Loucy (cell line): ENCODE measurements at regions not wholly inside any gene's neighbourhood (a gene's known extent, or its start where the extent isn't known, plus 50 kb on each side); places are given as distances from the start of the nearest gene placed in this dataset.

Source experiments
- H2AFZ ChIP-seq: fragments of 200-600 bp; sonication (generic); 2 replicates; pipeline ENCODE4 v1.6.0; 2016; ENCODE audit warnings: antibody characterized with exemption, mild to moderate bottlenecking, low read length, moderate library complexity
- H3F3A ChIP-seq: fragments of 200-600 bp; 2 replicates; pipeline ENCODE4 v1.6.0; 2016; ENCODE audit warnings: antibody characterized with exemption, low read depth, mild to moderate bottlenecking
- H3K27me3 ChIP-seq: fragments of 200-600 bp; sonication (generic); 2 replicates; pipeline ENCODE4 v1.6.1; 2014; ENCODE audit warnings: low read length, mild to moderate bottlenecking; ENCODE audit not compliant: insufficient read depth, poor library complexity, severe bottlenecking
- H3K36me3 ChIP-seq: fragments of 200-600 bp; sonication (generic); 2 replicates; pipeline ENCODE4 v1.6.1; 2016; ENCODE audit warnings: low read length; ENCODE audit not compliant: insufficient read depth
- H3K4me1 ChIP-seq: fragments of 200-600 bp; sonication (generic); 2 replicates; pipeline ENCODE4 v1.5.1; 2014; ENCODE audit warnings: low read length, mild to moderate bottlenecking; ENCODE audit not compliant: insufficient read depth, poor library complexity, severe bottlenecking
- H3K4me2 ChIP-seq: fragments of 200-600 bp; sonication (generic); 2 replicates; pipeline ENCODE4 v1.6.0; 2014; ENCODE audit warnings: antibody characterized with exemption, low read length, low read depth, mild to moderate bottlenecking; ENCODE audit not compliant: poor library complexity, severe bottlenecking
- H3K4me3 ChIP-seq: fragments of 200-600 bp; sonication (generic); 2 replicates; pipeline ENCODE4 v1.5.1; 2014; ENCODE audit warnings: low read length, mild to moderate bottlenecking, mixed read lengths; ENCODE audit not compliant: poor library complexity, severe bottlenecking
- H3K79me2 ChIP-seq: fragments of 200-600 bp; sonication (generic); 2 replicates; pipeline ENCODE4 v1.6.1; 2014; ENCODE audit warnings: low read length; ENCODE audit not compliant: insufficient read depth
- H3K9ac ChIP-seq: fragments of 200-600 bp; sonication (generic); 2 replicates; pipeline ENCODE4 v1.6.0; 2014; ENCODE audit warnings: mild to moderate bottlenecking, low read depth, low read length, moderate library complexity; ENCODE audit not compliant: poor library complexity, severe bottlenecking
- H3K9me2 ChIP-seq: fragments of 200-600 bp; sonication (generic); replicated peaks from 2 replicates; pipeline ENCODE4 v1.6.1; 2016; ENCODE audit warnings: low read depth, low read length, mixed read lengths
- H3K9me3 ChIP-seq: fragments of 200-600 bp; sonication (generic); 2 replicates; pipeline ENCODE4 v1.6.1; 2014; ENCODE audit warnings: mild to moderate bottlenecking, antibody characterized with exemption, low read length, low read depth; ENCODE audit not compliant: insufficient read depth
- H4K20me1 ChIP-seq: fragments of 200-600 bp; sonication (generic); 2 replicates; pipeline ENCODE4 v1.6.0; 2014; ENCODE audit warnings: antibody characterized with exemption, low read length, mild to moderate bottlenecking; ENCODE audit not compliant: insufficient read depth, poor library complexity, severe bottlenecking
- EZH2phosphoT487 ChIP-seq: fragments of 200-600 bp; IDR thresholded peaks from 2 replicates; pipeline ENCODE4 v1.6.1; 2018; ENCODE audit warnings: antibody characterized with exemption, mild to moderate bottlenecking, moderate library complexity, borderline replicate concordance
- TF ChIP-seq, protein P1 (sequence below): fragments of 200-600 bp; sonication (generic); conservative IDR thresholded peaks from 2 replicates; pipeline ENCODE4 v1.5.1; 2014; ENCODE audit warnings: mild to moderate bottlenecking, antibody characterized with exemption, low read length

DNA sequence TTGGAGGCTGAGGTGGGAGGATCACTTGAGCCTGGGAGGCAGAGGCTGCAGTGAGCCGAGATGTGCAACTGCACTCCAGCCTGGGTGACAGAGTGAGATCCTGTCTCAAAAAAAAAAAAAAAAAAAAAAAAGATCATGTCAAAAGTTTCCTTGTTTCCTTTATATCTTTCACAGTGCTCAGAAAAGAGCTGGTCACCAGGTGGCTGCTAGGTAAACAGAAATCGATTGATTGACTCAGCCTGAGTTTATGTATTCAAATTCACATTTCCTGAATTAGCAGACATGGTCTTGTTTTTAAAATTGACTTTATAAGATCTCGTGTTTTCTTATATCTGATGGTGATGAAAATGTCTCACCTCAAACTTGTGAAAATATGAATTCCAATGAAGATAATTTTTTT is 261.8 kb upstream of the FANCL start:
- no peaks in the 10 kb centered on the region for H3K36me3 ChIP-seq
- H3K4me2 ChIP-seq, result no peak overlapping the region
- no peaks in the 10 kb centered on the region for H3K9me2 ChIP-seq
- no peaks in the 10 kb centered on the region for H3K79me2 ChIP-seq
- no peak overlapping the region for H3K9ac ChIP-seq
- no peaks in the 10 kb centered on the region for H3F3A ChIP-seq
- no peak for TF ChIP-seq EZH2phosphoT487
- TF ChIP-seq, protein P1, sequence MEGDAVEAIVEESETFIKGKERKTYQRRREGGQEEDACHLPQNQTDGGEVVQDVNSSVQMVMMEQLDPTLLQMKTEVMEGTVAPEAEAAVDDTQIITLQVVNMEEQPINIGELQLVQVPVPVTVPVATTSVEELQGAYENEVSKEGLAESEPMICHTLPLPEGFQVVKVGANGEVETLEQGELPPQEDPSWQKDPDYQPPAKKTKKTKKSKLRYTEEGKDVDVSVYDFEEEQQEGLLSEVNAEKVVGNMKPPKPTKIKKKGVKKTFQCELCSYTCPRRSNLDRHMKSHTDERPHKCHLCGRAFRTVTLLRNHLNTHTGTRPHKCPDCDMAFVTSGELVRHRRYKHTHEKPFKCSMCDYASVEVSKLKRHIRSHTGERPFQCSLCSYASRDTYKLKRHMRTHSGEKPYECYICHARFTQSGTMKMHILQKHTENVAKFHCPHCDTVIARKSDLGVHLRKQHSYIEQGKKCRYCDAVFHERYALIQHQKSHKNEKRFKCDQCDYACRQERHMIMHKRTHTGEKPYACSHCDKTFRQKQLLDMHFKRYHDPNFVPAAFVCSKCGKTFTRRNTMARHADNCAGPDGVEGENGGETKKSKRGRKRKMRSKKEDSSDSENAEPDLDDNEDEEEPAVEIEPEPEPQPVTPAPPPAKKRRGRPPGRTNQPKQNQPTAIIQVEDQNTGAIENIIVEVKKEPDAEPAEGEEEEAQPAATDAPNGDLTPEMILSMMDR, result no peak
- H3K27me3 ChIP-seq, result no peaks in the 10 kb centered on the region
- H4K20me1 ChIP-seq, result no peaks in the 10 kb centered on the region
- H3K4me1 ChIP-seq, result no peaks in the 10 kb centered on the region
- no peaks in the 10 kb centered on the region for H3K9me3 ChIP-seq
- no peak overlapping the region for H2AFZ ChIP-seq
- H3K4me3 ChIP-seq, result no peak overlapping the region

DNA sequence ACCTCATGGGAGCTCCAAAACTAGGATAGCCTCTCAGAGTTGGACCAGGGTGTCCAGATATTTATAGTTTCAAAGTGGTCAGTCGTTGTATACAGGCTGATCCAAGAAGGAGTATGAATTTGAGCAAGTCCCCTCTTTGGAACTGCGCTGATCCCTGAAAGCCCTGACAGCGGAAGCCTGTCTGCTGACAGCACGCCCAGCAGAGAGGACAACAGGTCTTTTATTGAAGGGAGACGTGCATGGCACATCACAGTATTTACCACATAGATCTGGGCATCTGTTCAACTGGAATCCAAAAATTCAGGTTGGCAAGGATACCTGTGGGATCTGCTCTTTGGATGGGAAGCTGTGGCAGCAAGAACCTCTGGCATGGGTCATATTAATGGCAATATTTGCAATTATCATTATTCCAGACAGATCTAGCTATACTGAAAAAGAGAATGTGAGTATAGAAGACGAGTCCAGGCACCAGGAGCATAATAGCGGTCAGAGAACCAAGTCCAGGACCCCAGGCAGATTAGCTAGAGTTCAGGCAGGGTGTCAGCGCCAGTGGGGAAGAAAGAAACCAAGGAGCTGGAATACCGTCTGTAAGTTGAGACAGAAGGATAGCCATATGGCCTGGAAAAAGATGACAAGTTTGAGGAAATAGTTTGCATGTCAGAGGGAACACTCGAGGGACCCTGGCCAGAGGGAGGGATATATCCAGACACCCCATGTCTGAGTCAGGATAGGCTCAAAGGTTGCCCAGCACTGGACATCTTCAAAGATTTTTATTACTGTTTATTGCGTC is 260.4 kb upstream of the FANCL start:
- no peak overlapping the region for H3K4me3 ChIP-seq
- no peaks in the 10 kb centered on the region for H3K4me1 ChIP-seq
- TF ChIP-seq, protein P1, result no peak
- no peak for TF ChIP-seq EZH2phosphoT487
- H3K79me2 ChIP-seq, result no peaks in the 10 kb centered on the region
- H3K4me2 ChIP-seq, result no peak overlapping the region
- no peaks in the 10 kb centered on the region for H4K20me1 ChIP-seq
- no peaks in the 10 kb centered on the region for H3K9me2 ChIP-seq
- H3K9ac ChIP-seq, result no peak overlapping the region
- no peaks in the 10 kb centered on the region for H3K36me3 ChIP-seq
- no peaks in the 10 kb centered on the region for H3K27me3 ChIP-seq
- no peaks in the 10 kb centered on the region for H3F3A ChIP-seq
- no peak overlapping the region for H2AFZ ChIP-seq
- no peaks in the 10 kb centered on the region for H3K9me3 ChIP-seq

DNA sequence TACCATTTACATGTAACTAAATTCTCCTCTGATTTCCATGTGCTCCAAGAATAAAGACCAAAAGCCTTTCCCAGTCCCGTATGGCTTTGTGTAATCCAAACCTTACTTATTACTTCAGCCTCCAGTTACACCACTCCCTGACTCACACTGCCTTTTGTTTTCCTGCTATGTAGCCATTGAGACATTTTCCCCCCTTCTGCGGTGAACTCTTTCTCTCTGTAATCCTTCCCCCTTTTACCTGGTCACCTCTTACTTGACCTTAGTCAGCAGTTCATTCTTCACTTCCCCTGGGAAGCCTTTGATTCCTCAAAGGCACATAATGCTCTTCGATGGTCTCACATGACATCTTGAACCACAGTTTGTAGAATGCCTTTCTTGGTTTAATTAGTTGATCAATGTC is 256.0 kb upstream of the FANCL start:
- no peaks in the 10 kb centered on the region for H3K9me2 ChIP-seq
- no peak overlapping the region for H3K4me2 ChIP-seq

More for the DNA sequence above, 256.0 kb upstream of the FANCL start:
- Histone ChIP-seq H3K9me3 (no peaks in the 10 kb centered on the region), H3K79me2 (no peaks in the 10 kb centered on the region), H4K20me1 (no peaks in the 10 kb centered on the region), H3F3A (no peaks in the 10 kb centered on the region), H3K27me3 (no peaks in the 10 kb centered on the region), H2AFZ (no peak overlapping the region), H3K36me3 (no peaks in the 10 kb centered on the region), H3K9ac (no peak overlapping the region), H3K4me3 (no peak overlapping the region), H3K4me1 (no peaks in the 10 kb centered on the region)
- no peak for TF ChIP-seq EZH2phosphoT487
- TF ChIP-seq, protein P1, result no peak
